MM.1S (cell line): ENCODE measurements at regions not wholly inside any gene's neighbourhood (a gene's known extent, or its start where the extent isn't known, plus 50 kb on each side); places are given as distances from the start of the nearest gene placed in this dataset.

Experiments used
- EZH2 ChIP-seq: fragments of 300-600 bp; sonication (generic); optimal IDR thresholded peaks from 2 replicates; pipeline ENCODE3; 2017; ENCODE audit warnings: low read depth, mild to moderate bottlenecking, antibody characterized with exemption, low read length, mixed read lengths
- TF ChIP-seq, protein P1 (sequence below): fragments of 300-600 bp; sonication (generic); IDR thresholded peaks from 2 replicates; pipeline ENCODE4 v1.5.1; 2016; ENCODE audit warnings: antibody characterized with exemption, low read length, mixed read lengths

DNA sequence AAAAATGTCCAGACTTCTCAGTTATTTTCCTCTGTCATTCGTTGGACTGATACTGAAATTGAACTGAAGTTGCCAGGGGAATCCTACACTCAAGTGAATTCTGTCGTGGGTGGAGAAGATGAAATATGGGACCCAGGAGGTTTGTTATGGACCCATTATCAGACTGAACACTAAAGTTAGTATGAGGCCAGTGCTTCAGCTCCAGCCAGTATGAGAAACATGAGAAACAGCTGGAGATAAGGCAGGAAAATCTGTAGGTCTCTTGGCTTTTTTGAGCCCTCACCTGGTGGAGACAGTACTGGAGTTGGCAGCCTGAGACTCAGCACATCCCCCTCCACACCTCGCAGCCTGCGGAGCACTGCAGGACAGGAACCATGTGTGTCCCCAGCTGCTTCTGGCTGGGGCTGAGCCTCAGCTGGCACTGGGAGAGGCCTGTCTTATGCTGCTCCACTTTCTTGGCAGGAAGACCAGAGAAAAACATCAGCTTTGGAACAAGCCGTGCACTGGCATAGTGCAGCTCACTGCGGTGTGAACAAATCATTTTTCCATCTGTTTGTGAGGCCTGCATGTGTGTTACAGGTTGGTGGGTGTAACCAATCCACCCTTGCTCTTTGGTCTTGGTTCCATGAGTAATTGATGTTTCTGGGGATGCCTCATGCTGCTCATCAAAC, 641.0 kb downstream of the FGF9 start:
- TF ChIP-seq, protein P1, sequence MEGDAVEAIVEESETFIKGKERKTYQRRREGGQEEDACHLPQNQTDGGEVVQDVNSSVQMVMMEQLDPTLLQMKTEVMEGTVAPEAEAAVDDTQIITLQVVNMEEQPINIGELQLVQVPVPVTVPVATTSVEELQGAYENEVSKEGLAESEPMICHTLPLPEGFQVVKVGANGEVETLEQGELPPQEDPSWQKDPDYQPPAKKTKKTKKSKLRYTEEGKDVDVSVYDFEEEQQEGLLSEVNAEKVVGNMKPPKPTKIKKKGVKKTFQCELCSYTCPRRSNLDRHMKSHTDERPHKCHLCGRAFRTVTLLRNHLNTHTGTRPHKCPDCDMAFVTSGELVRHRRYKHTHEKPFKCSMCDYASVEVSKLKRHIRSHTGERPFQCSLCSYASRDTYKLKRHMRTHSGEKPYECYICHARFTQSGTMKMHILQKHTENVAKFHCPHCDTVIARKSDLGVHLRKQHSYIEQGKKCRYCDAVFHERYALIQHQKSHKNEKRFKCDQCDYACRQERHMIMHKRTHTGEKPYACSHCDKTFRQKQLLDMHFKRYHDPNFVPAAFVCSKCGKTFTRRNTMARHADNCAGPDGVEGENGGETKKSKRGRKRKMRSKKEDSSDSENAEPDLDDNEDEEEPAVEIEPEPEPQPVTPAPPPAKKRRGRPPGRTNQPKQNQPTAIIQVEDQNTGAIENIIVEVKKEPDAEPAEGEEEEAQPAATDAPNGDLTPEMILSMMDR = no peak
- no peak for TF ChIP-seq EZH2
